ENCODE measurements at regions not wholly inside any gene's neighbourhood (a gene's known extent, or its start where the extent isn't known, plus 50 kb on each side); places are given as distances from the start of the nearest gene placed in this dataset.

- no peak for DNase-seq (ENCODE audit: extremely low read depth, low read depth)
These were observed 404.4 kb downstream of the SIPA1L2 start for GRCh38 chr1:232225336-232226131.

- DNase-seq (ENCODE audit: extremely low read depth, low read depth): no peak
These were observed 406.0 kb downstream of the SIPA1L2 start for GRCh38 chr1:232223887-232224286.

- DNase-seq (ENCODE audit: extremely low read depth, low read depth): no peak
These were observed 406.7 kb downstream of the SIPA1L2 start for GRCh38 chr1:232223183-232223708.

GRCh38 chr1:232222614-232223013 is 407.3 kb downstream of the SIPA1L2 start:
- DNase-seq (ENCODE audit: extremely low read depth, low read depth): no peak

GRCh38 chr1:232221802-232222499 is 408.0 kb downstream of the SIPA1L2 start:
- no peak for DNase-seq (ENCODE audit: extremely low read depth, low read depth)

- no peak for DNase-seq (ENCODE audit: extremely low read depth, low read depth)
These were observed 410.7 kb downstream of the SIPA1L2 start for GRCh38 chr1:232218955-232219865.

GRCh38 chr1:232213928-232214327 is 416.0 kb downstream of the SIPA1L2 start:
- DNase-seq (ENCODE audit: extremely low read depth, low read depth): no peak

GRCh38 chr1:232212253-232212652 is 417.7 kb downstream of the SIPA1L2 start:
- no peak for DNase-seq (ENCODE audit: extremely low read depth, low read depth)

GRCh38 chr1:232211149-232211548 is 418.8 kb downstream of the SIPA1L2 start:
- peak; percentile 12 for DNase-seq (ENCODE audit: extremely low read depth, low read depth)

GRCh38 chr1:232209357-232209756 is 420.6 kb downstream of the SIPA1L2 start:
- no peak for DNase-seq (ENCODE audit: extremely low read depth, low read depth)

- no peak for DNase-seq (ENCODE audit: extremely low read depth, low read depth)
These were observed 422.7 kb downstream of the SIPA1L2 start for GRCh38 chr1:232207073-232207866.

GRCh38 chr1:232204269-232204668 is 425.7 kb downstream of the SIPA1L2 start:
- no peak for DNase-seq (ENCODE audit: extremely low read depth, low read depth)

GRCh38 chr1:232201024-232201423 is 428.9 kb downstream of the SIPA1L2 start:
- no peak for DNase-seq (ENCODE audit: extremely low read depth, low read depth)

- DNase-seq (ENCODE audit: extremely low read depth, low read depth): peak; percentile 12
These were observed 433.9 kb downstream of the SIPA1L2 start for GRCh38 chr1:232196042-232196441.

- DNase-seq (ENCODE audit: extremely low read depth, low read depth): no peak
These were observed 435.5 kb downstream of the SIPA1L2 start for GRCh38 chr1:232194424-232194823.

- no peak for DNase-seq (ENCODE audit: extremely low read depth, low read depth)
These were observed 436.5 kb downstream of the SIPA1L2 start for GRCh38 chr1:232193451-232193783.

- no peak for DNase-seq (ENCODE audit: extremely low read depth, low read depth)
These were observed 437.0 kb downstream of the SIPA1L2 start for GRCh38 chr1:232192781-232193450.

- DNase-seq (ENCODE audit: extremely low read depth, low read depth): no peak
These were observed 438.4 kb downstream of the SIPA1L2 start for GRCh38 chr1:232191560-232191959.

GRCh38 chr1:232188318-232188717 is 441.6 kb downstream of the SIPA1L2 start:
- no peak for DNase-seq (ENCODE audit: extremely low read depth, low read depth)

GRCh38 chr1:232186931-232187330 is 443.0 kb downstream of the SIPA1L2 start:
- no peak for DNase-seq (ENCODE audit: extremely low read depth, low read depth)
